SK-N-SH (cell line): ENCODE measurements at regions not wholly inside any gene's neighbourhood (a gene's known extent, or its start where the extent isn't known, plus 50 kb on each side); places are given as distances from the start of the nearest gene placed in this dataset.

Experiments used
- CTCF ChIA-PET: fragments of 300-600, 350-600 bp; formaldehyde crosslinking; extraction: SDS; loops from one replicate; lab custom pipeline; 2021; lab: Yijun Ruan, JAX
- POLR2A ChIA-PET: fragments of 350-600 bp; sonication (Branson Sonifier 250); formaldehyde crosslinking; extraction: SDS; loops from one replicate; lab custom pipeline; 2020; ENCODE audit warnings: antibody characterized with exemption, inconsistent platforms; lab: Yijun Ruan, JAX
- DNase-seq: peaks from one replicate; pipeline ENCODE4 v3.0.0; 2012
- H2AFZ ChIP-seq: fragments of 200-600 bp; sonication (generic); 2 replicates; pipeline ENCODE4 v1.8.1; 2016; ENCODE audit warnings: antibody characterized with exemption, mild to moderate bottlenecking, low read depth
- H3F3A ChIP-seq: fragments of 200-600 bp; sonication (generic); replicated peaks from 2 replicates; pipeline ENCODE3; 2016; ENCODE audit warnings: antibody characterized with exemption, mild to moderate bottlenecking; ENCODE audit not compliant: insufficient read depth
- H3K27ac ChIP-seq, 2 experiments: fragments of 200-500 bp in 1 of 2; fragments of 200-600 bp in 1 of 2; sonication (Bioruptor generic) in 1 of 2; sonication (generic), shearing (Covaris generic) in 1 of 2; 2 replicates each; pipeline versions ENCODE4 v1.5.1 to v1.6.1; 2014 to 2016; ENCODE audit warnings: low read depth in 2 of 2, inconsistent platforms in 1 of 2, low read length in 1 of 2, mild to moderate bottlenecking in 1 of 2, mixed read lengths in 1 of 2
- H3K27me3 ChIP-seq: fragments of 200-600 bp; sonication (generic), shearing (Covaris generic); 2 replicates; pipeline ENCODE4 v1.6.1; 2016; ENCODE audit warnings: mixed run types; ENCODE audit not compliant: insufficient read depth
- H3K36me3 ChIP-seq, 2 experiments: fragments of 200-500 bp in 1 of 2; fragments of 200-600 bp in 1 of 2; sonication (Bioruptor generic) in 1 of 2; sonication (generic) in 1 of 2; replicated peaks in 1 of 2; 2 replicates each; pipeline versions ENCODE3 to v1.5.1; 2014 to 2016; ENCODE audit warnings: low read length in 1 of 2, mild to moderate bottlenecking in 1 of 2; ENCODE audit not compliant: insufficient read depth in 2 of 2, control insufficient read depth in 1 of 2
- H3K4me1 ChIP-seq, 2 experiments: fragments of 200-500 bp in 1 of 2; fragments of 200-600 bp in 1 of 2; sonication (Bioruptor generic) in 1 of 2; sonication (generic), shearing (Covaris generic) in 1 of 2; 2 replicates each; pipeline versions ENCODE4 v1.5.1 to v1.6.1; 2014 to 2016; ENCODE audit warnings: low read depth in 1 of 2, low read length in 1 of 2, mixed run types in 1 of 2; ENCODE audit not compliant: insufficient read depth in 2 of 2, control insufficient read depth in 1 of 2
- H3K4me2 ChIP-seq: fragments of 200-600 bp; sonication (generic), shearing (Covaris generic); 2 replicates; pipeline ENCODE4 v1.6.1; 2017; ENCODE audit warnings: mixed run types
- H3K4me3 ChIP-seq, 2 experiments: fragments of 200-500 bp in 1 of 2; fragments of 200-600 bp in 1 of 2; sonication (Bioruptor generic) in 1 of 2; sonication (generic), shearing (Covaris generic) in 1 of 2; 2 replicates each; pipeline versions ENCODE4 v1.5.1 to v1.8.1; 2014 to 2016; ENCODE audit warnings: low read depth in 2 of 2, inconsistent platforms in 1 of 2, low read length in 1 of 2, mild to moderate bottlenecking in 1 of 2, mixed read lengths in 1 of 2, moderate library complexity in 1 of 2
- H3K79me2 ChIP-seq: fragments of 200-600 bp; sonication (generic); 2 replicates; pipeline ENCODE4 v1.8.1; 2017; ENCODE audit warnings: mild to moderate bottlenecking; ENCODE audit not compliant: insufficient read depth
- H3K9ac ChIP-seq: fragments of 200-600 bp; sonication (generic); 2 replicates; pipeline ENCODE4 v1.6.1; 2017; ENCODE audit warnings: mixed run types
- H3K9me2 ChIP-seq: fragments of 200-600 bp; sonication (generic); 2 replicates; pipeline ENCODE4 v1.6.1; 2017; ENCODE audit warnings: mixed run types
- H3K9me3 ChIP-seq: fragments of 200-600 bp; sonication (generic); 2 replicates; pipeline ENCODE4 v1.6.1; 2017; ENCODE audit warnings: mixed run types, mild to moderate bottlenecking, moderate library complexity
- H4K20me1 ChIP-seq: fragments of 200-600 bp; sonication (generic); 2 replicates; pipeline ENCODE4 v1.6.1; 2017; ENCODE audit warnings: mild to moderate bottlenecking, mixed run types; ENCODE audit not compliant: insufficient read depth
- CHD2 ChIP-seq: fragments of 150-350 bp; IDR thresholded peaks from 2 replicates; pipeline ENCODE4 v1.6.1; 2018; ENCODE audit warnings: low read length; ENCODE audit not compliant: partially characterized antibody
- EZH2phosphoT487 ChIP-seq: fragments of 200-600 bp; sonication (generic); IDR thresholded peaks from 2 replicates; pipeline ENCODE4 v1.6.1; 2017; ENCODE audit warnings: low read depth, mixed run types, mild to moderate bottlenecking, antibody characterized with exemption, moderate library complexity, borderline replicate concordance
- FOXM1 ChIP-seq: IDR thresholded peaks from 2 replicates; pipeline ENCODE4 v1.4.0; 2012; ENCODE audit warnings: low read depth, mild to moderate bottlenecking
- JUND ChIP-seq: IDR thresholded peaks from 2 replicates; pipeline ENCODE4 v1.4.0; 2012
- MXI1 ChIP-seq: IDR thresholded peaks from 2 replicates; pipeline ENCODE4 v1.6.1; 2012; ENCODE audit warnings: mild to moderate bottlenecking, low read depth, low read length, improper control_type of control experiment
- NFIC ChIP-seq: IDR thresholded peaks from 2 replicates; pipeline ENCODE4 v1.4.0; 2012; ENCODE audit warnings: borderline replicate concordance
- POLR2AphosphoS5 ChIP-seq: IDR thresholded peaks from 2 replicates; pipeline ENCODE4 v1.6.1; 2012; ENCODE audit warnings: low read depth, low read length
- RAD21 ChIP-seq: IDR thresholded peaks from 2 replicates; pipeline ENCODE4 v1.6.1; 2012; ENCODE audit warnings: mild to moderate bottlenecking, low read length
- RFX5 ChIP-seq: IDR thresholded peaks from 2 replicates; pipeline ENCODE4 v1.6.1; 2012; ENCODE audit warnings: mild to moderate bottlenecking, improper control_type of control experiment, low read length
- SIN3A ChIP-seq: IDR thresholded peaks from 2 replicates; pipeline ENCODE4 v1.6.1; 2012; ENCODE audit warnings: low read depth, mild to moderate bottlenecking, low read length, moderate library complexity, borderline replicate concordance
- TAF1 ChIP-seq: IDR thresholded peaks from 2 replicates; pipeline ENCODE4 v1.6.1; 2012; ENCODE audit warnings: low read depth, mild to moderate bottlenecking, low read length, moderate library complexity, borderline replicate concordance
- TCF12 ChIP-seq: IDR thresholded peaks from 2 replicates; pipeline ENCODE4 v1.4.0; 2012
- WGBS: methylation state at CpG from one replicate; pipeline ENCODE4 v1.1.6; 2017; ENCODE audit warnings: low lambda C conversion rate; 5-methylcytosine and 5-hydroxymethylcytosine counted together
- TF ChIP-seq, protein P1 (sequence below): fragments of 150-350 bp; IDR thresholded peaks from 2 replicates; pipeline ENCODE4 v1.6.1; 2017; ENCODE audit warnings: antibody characterized with exemption, low read length, low read depth, borderline replicate concordance
- TF ChIP-seq, protein P2 (sequence below): IDR thresholded peaks from 2 replicates; pipeline ENCODE4 v1.4.0; 2012; ENCODE audit warnings: low read depth, borderline replicate concordance
- TF ChIP-seq, protein P3 (sequence below): IDR thresholded peaks from 2 replicates; pipeline ENCODE4; 2012
- TF ChIP-seq, protein P4 (sequence below): fragments of 150-350 bp; IDR thresholded peaks from 2 replicates; pipeline ENCODE4 v1.6.1; 2016; ENCODE audit warnings: mild to moderate bottlenecking, low read depth, low read length
- TF ChIP-seq, protein P5 (sequence below): IDR thresholded peaks from 2 replicates; pipeline ENCODE4 v1.4.0; 2012; ENCODE audit warnings: low read depth, borderline replicate concordance

DNA sequence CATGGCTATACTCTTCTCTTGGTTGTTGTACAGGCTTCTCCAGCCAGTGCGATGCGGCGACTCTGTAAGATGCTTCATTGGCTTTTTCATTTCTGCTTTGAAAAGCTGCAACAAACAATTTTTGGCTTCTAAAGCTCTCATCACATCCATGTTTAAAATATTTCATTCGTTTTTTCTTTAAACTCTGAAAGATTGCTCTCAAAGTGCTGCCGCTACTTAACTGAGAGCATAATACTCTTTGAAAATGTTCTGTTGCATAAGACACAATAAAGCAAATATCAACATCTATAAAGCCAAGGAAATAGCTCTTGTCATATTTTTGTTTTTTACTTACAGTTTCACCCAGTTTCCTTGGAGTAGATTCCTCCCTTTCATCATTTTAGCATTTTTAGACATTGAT, 468.3 kb downstream of the TBC1D22A start (continued):
- TF ChIP-seq EZH2phosphoT487 = no peak
- no peak for TF ChIP-seq RAD21
- no peak for TF ChIP-seq JUND
- no peak for TF ChIP-seq MXI1
- TF ChIP-seq CHD2 = no peak

DNA sequence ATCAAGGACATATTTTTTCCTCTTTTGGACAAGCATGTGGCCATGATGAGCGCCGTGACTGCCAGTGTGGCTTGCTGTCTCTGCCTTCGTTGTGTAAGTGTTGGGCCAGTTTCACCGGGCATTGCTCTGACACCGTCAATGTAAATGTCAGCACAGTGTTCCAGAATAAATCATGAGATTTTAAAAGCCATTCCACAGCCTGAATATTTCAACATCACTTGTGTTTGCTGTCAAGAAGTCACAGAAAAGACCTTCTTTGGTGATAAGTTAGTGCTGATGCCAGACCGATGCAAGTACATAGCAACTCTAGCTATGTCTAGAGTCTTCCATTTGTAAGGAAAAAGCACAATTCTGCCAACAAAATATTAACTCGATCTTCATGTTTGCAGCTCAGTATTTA, 467.8 kb downstream of the TBC1D22A start:
- Histone ChIP-seq H3K4me2 (no peak overlapping the region), H3K79me2 (no peaks in the 10 kb centered on the region), H3K9me3 (no peaks in the 10 kb centered on the region; the same call in 1 of the 2 replicates), H3K4me3 (no peak overlapping the region), H3K9ac (no peak overlapping the region), H3K9me2 (no peaks in the 10 kb centered on the region), H3K27me3 (no peaks in the 10 kb centered on the region), H4K20me1 (no peaks in the 10 kb centered on the region), H3K27ac (no peak overlapping the region)
- WGBS = 60% methylated on average over 7 of the region's 7 CpGs
- TF ChIP-seq EZH2phosphoT487 = no peak
- TF ChIP-seq, protein P1, sequence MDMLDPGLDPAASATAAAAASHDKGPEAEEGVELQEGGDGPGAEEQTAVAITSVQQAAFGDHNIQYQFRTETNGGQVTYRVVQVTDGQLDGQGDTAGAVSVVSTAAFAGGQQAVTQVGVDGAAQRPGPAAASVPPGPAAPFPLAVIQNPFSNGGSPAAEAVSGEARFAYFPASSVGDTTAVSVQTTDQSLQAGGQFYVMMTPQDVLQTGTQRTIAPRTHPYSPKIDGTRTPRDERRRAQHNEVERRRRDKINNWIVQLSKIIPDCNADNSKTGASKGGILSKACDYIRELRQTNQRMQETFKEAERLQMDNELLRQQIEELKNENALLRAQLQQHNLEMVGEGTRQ = no peak
- TF ChIP-seq FOXM1 = no peak
- TF ChIP-seq, protein P2, sequence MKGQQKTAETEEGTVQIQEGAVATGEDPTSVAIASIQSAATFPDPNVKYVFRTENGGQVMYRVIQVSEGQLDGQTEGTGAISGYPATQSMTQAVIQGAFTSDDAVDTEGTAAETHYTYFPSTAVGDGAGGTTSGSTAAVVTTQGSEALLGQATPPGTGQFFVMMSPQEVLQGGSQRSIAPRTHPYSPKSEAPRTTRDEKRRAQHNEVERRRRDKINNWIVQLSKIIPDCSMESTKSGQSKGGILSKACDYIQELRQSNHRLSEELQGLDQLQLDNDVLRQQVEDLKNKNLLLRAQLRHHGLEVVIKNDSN = no peak
- TF ChIP-seq, protein P3, sequence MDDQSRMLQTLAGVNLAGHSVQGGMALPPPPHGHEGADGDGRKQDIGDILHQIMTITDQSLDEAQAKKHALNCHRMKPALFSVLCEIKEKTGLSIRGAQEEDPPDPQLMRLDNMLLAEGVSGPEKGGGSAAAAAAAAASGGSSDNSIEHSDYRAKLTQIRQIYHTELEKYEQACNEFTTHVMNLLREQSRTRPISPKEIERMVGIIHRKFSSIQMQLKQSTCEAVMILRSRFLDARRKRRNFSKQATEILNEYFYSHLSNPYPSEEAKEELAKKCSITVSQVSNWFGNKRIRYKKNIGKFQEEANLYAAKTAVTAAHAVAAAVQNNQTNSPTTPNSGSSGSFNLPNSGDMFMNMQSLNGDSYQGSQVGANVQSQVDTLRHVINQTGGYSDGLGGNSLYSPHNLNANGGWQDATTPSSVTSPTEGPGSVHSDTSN = no peak
- TF ChIP-seq RFX5 = no peak
- TF ChIP-seq TAF1 = no peak
- TF ChIP-seq POLR2AphosphoS5 = no peak
- no peak for TF ChIP-seq CHD2
- no peak for TF ChIP-seq TCF12
- TF ChIP-seq SIN3A = no peak
- no peak for TF ChIP-seq NFIC
- TF ChIP-seq, protein P4, sequence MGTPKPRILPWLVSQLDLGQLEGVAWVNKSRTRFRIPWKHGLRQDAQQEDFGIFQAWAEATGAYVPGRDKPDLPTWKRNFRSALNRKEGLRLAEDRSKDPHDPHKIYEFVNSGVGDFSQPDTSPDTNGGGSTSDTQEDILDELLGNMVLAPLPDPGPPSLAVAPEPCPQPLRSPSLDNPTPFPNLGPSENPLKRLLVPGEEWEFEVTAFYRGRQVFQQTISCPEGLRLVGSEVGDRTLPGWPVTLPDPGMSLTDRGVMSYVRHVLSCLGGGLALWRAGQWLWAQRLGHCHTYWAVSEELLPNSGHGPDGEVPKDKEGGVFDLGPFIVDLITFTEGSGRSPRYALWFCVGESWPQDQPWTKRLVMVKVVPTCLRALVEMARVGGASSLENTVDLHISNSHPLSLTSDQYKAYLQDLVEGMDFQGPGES = no peak
- TF ChIP-seq, protein P5, sequence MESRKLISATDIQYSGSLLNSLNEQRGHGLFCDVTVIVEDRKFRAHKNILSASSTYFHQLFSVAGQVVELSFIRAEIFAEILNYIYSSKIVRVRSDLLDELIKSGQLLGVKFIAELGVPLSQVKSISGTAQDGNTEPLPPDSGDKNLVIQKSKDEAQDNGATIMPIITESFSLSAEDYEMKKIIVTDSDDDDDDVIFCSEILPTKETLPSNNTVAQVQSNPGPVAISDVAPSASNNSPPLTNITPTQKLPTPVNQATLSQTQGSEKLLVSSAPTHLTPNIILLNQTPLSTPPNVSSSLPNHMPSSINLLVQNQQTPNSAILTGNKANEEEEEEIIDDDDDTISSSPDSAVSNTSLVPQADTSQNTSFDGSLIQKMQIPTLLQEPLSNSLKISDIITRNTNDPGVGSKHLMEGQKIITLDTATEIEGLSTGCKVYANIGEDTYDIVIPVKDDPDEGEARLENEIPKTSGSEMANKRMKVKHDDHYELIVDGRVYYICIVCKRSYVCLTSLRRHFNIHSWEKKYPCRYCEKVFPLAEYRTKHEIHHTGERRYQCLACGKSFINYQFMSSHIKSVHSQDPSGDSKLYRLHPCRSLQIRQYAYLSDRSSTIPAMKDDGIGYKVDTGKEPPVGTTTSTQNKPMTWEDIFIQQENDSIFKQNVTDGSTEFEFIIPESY = no peak
- TF ChIP-seq, all 33 proteins: peak for 0
- DNase-seq = no peak
- H2AFZ ChIP-seq = no peak overlapping the region
- no peaks in the 10 kb centered on the region for H3F3A ChIP-seq
- CTCF ChIA-PET = interaction anchor here (1.7 kb wide), 1 partner anchor 14 kb away, joined by 4 read pairs; no protein-coding TSS in a partner anchor
- POLR2A ChIA-PET = no interaction called here
- no peaks in the 10 kb centered on the region for H3K4me1 ChIP-seq
- no peaks in the 10 kb centered on the region for H3K36me3 ChIP-seq
